H9 (cell line): ENCODE measurements at regions not wholly inside any gene's neighbourhood (a gene's known extent, or its start where the extent isn't known, plus 50 kb on each side); places are given as distances from the start of the nearest gene placed in this dataset.

ENCODE experiments used
- DNase-seq: peaks from one replicate; pipeline ENCODE4 v3.0.0-alpha.2; 2017
- H2AFZ ChIP-seq: one replicate; pipeline ENCODE4 v1.6.1; 2013; ENCODE audit warnings: mild to moderate bottlenecking, low read length, control low read depth, moderate library complexity
- H2AK5ac ChIP-seq: 2 replicates; pipeline ENCODE4 v1.6.1; 2013; ENCODE audit warnings: low read length, control low read depth, mixed read lengths; ENCODE audit not compliant: insufficient read length
- H2BK120ac ChIP-seq: one replicate; pipeline ENCODE4 v1.6.1; 2013; ENCODE audit warnings: low read depth, mild to moderate bottlenecking, low read length, control low read depth, inconsistent platforms; ENCODE audit not compliant: poor library complexity, severe bottlenecking
- H2BK12ac ChIP-seq: 2 replicates; pipeline ENCODE4 v1.6.1; 2013; ENCODE audit warnings: low read length, control low read depth, mixed read lengths, low read depth; ENCODE audit not compliant: insufficient read length
- H2BK15ac ChIP-seq: 2 replicates; pipeline ENCODE4 v1.6.1; 2013; ENCODE audit warnings: low read depth, low read length, control low read depth
- H2BK20ac ChIP-seq: one replicate; pipeline ENCODE4 v1.6.1; 2013; ENCODE audit warnings: low read depth, mild to moderate bottlenecking, low read length, control low read depth, inconsistent platforms; ENCODE audit not compliant: poor library complexity, severe bottlenecking
- H2BK5ac ChIP-seq: 2 replicates; pipeline ENCODE4 v1.6.1; 2013; ENCODE audit warnings: low read length, control low read depth, mixed read lengths; ENCODE audit not compliant: insufficient read length
- H3K14ac ChIP-seq: 2 replicates; pipeline ENCODE4 v1.6.1; 2013; ENCODE audit warnings: low read length, control low read depth; ENCODE audit not compliant: insufficient read depth
- H3K18ac ChIP-seq: 2 replicates; pipeline ENCODE4 v1.6.1; 2013; ENCODE audit warnings: low read depth, mild to moderate bottlenecking, mixed read lengths, low read length, control low read depth; ENCODE audit not compliant: insufficient read length
- H3K23ac ChIP-seq: 2 replicates; pipeline ENCODE4 v1.6.1; 2013; ENCODE audit warnings: low read length, control low read depth, mixed read lengths, low read depth; ENCODE audit not compliant: insufficient read length
- H3K23me2 ChIP-seq: 2 replicates; pipeline ENCODE4 v1.6.1; 2013; ENCODE audit warnings: low read depth, mild to moderate bottlenecking, mixed read lengths, low read length, control low read depth; ENCODE audit not compliant: insufficient read length, poor library complexity, severe bottlenecking
- H3K27ac ChIP-seq: 2 replicates; pipeline ENCODE4 v1.5.1; 2013; ENCODE audit warnings: low read length, control low read depth, mixed read lengths, low read depth; ENCODE audit not compliant: insufficient read length
- H3K27me3 ChIP-seq: 2 replicates; pipeline ENCODE4 v1.6.1; 2013; ENCODE audit warnings: low read length, control low read depth, inconsistent platforms; ENCODE audit not compliant: insufficient read depth
- H3K4ac ChIP-seq: 2 replicates; pipeline ENCODE4 v1.6.1; 2013; ENCODE audit warnings: low read depth, mild to moderate bottlenecking, control low read depth, inconsistent platforms, low read length, moderate library complexity
- H3K4me1 ChIP-seq: 2 replicates; pipeline ENCODE4 v1.6.1; 2013; ENCODE audit warnings: low read length, control low read depth, inconsistent platforms; ENCODE audit not compliant: insufficient read depth
- H3K4me2 ChIP-seq: 2 replicates; pipeline ENCODE4 v1.6.1; 2013; ENCODE audit warnings: low read length, control low read depth, mixed read lengths; ENCODE audit not compliant: insufficient read length, insufficient read depth
- H3K56ac ChIP-seq: 2 replicates; pipeline ENCODE4 v1.6.1; 2013; ENCODE audit warnings: low read depth, mild to moderate bottlenecking, mixed read lengths, low read length, control low read depth; ENCODE audit not compliant: insufficient read length
- H3K79me1 ChIP-seq: 2 replicates; pipeline ENCODE4 v1.6.1; 2013; ENCODE audit warnings: low read depth, mild to moderate bottlenecking, moderate library complexity, low read length, control low read depth, inconsistent platforms; ENCODE audit not compliant: insufficient read depth, poor library complexity, severe bottlenecking
- H3K79me2 ChIP-seq: 2 replicates; pipeline ENCODE4 v1.6.1; 2013; ENCODE audit warnings: low read length, control low read depth, inconsistent platforms; ENCODE audit not compliant: insufficient read depth
- H3K9ac ChIP-seq: 2 replicates; pipeline ENCODE4 v1.6.1; 2013; ENCODE audit warnings: low read length, control low read depth, mixed read lengths; ENCODE audit not compliant: insufficient read length; ENCODE audit errors: extremely low read depth
- H3K9me3 ChIP-seq: one replicate; pipeline ENCODE4 v1.6.1; 2013; ENCODE audit warnings: low read depth, low read length, inconsistent platforms; ENCODE audit not compliant: control insufficient read depth
- H3T11ph ChIP-seq: one replicate; pipeline ENCODE4 v1.6.1; 2013; ENCODE audit warnings: mild to moderate bottlenecking, low read length, control low read depth, inconsistent platforms
- H4K20me1 ChIP-seq: one replicate; pipeline ENCODE4 v1.6.1; 2013; ENCODE audit not compliant: control insufficient read depth, insufficient read length, insufficient read depth
- H4K5ac ChIP-seq: 2 replicates; pipeline ENCODE4 v1.6.1; 2013; ENCODE audit warnings: low read depth, mild to moderate bottlenecking, mixed read lengths, low read length, control low read depth; ENCODE audit not compliant: insufficient read length
- H4K8ac ChIP-seq: replicated peaks from 2 replicates; pipeline ENCODE4 v1.6.1; 2013; ENCODE audit warnings: low read length, control low read depth, mixed read lengths, low read depth; ENCODE audit not compliant: insufficient read length
- H4K91ac ChIP-seq: 2 replicates; pipeline ENCODE4 v1.6.1; 2013; ENCODE audit warnings: low read depth, mild to moderate bottlenecking, moderate library complexity, mixed read lengths, low read length, control low read depth; ENCODE audit not compliant: insufficient read length
- H3K27ac Mint-ChIP-seq, 3 experiments: 2 replicates in 2 of 3; 3 replicates in 1 of 3; pipeline ENCODE4 v1.8.0; 2020 to 2021; ENCODE audit warnings: mixed read lengths in 3 of 3, mild to moderate bottlenecking in 1 of 3, moderate library complexity in 1 of 3
- H3K27me3 Mint-ChIP-seq: 2 replicates; pipeline ENCODE4 v1.8.0; 2021; ENCODE audit warnings: low read depth, mild to moderate bottlenecking, moderate library complexity, mixed read lengths
- H3K36me3 Mint-ChIP-seq, 3 experiments: 2 replicates in 2 of 3; 3 replicates in 1 of 3; pipeline ENCODE4 v1.8.0; 2020 to 2021; ENCODE audit warnings: low read depth in 3 of 3, mixed read lengths in 3 of 3; ENCODE audit not compliant: insufficient read depth in 1 of 3
- H3K4me1 Mint-ChIP-seq, 2 experiments: 2 replicates each; pipeline ENCODE4 v1.8.0; 2020; ENCODE audit warnings: mixed read lengths in 2 of 2
- H3K4me3 Mint-ChIP-seq, 2 experiments: 2 replicates in 1 of 2; 3 replicates in 1 of 2; pipeline ENCODE4 v1.8.0; 2020 to 2021; ENCODE audit warnings: mild to moderate bottlenecking in 2 of 2, mixed read lengths in 2 of 2, moderate library complexity in 1 of 2
- H3K9me3 Mint-ChIP-seq, 2 experiments: 2 replicates in 1 of 2; 3 replicates in 1 of 2; pipeline ENCODE4 v1.8.0; 2020; ENCODE audit warnings: mild to moderate bottlenecking in 2 of 2, mixed read lengths in 2 of 2, moderate library complexity in 1 of 2
- WGBS: extraction: QIAGEN DNeasy Blood & Tissue Kit; methylation state at CpG from one replicate; pipeline ENCODE4 v1.1.7; 2013; ENCODE audit warnings: missing lambda C conversion rate, low lambda C conversion rate, mixed read lengths; ENCODE audit not compliant: insufficient read length; ENCODE audit errors: extremely low coverage; 5-methylcytosine and 5-hydroxymethylcytosine counted together
- TF ChIP-seq, protein P1 (sequence below): fragments of 200-600 bp; sonication (generic); conservative IDR thresholded peaks from 3 replicates; pipeline ENCODE4 v1.8.0; 2021; ENCODE audit warnings: antibody characterized with exemption, mild to moderate bottlenecking

GRCh38 chr5:3344671-3345070 is 251.0 kb upstream of the IRX1 start:
- no peaks in the 10 kb centered on the region for H3K27me3 ChIP-seq
- H3K23ac ChIP-seq = no peak overlapping the region
- no peak overlapping the region for H3K27ac Mint-ChIP-seq
- H3K9me3 ChIP-seq = no peaks in the 10 kb centered on the region
- H3K27ac ChIP-seq = no peak overlapping the region
- H3K4me3 Mint-ChIP-seq = no peak overlapping the region; a peak in 1 of 5 replicates
- H2AFZ ChIP-seq = no peak overlapping the region
- TF ChIP-seq, protein P1, sequence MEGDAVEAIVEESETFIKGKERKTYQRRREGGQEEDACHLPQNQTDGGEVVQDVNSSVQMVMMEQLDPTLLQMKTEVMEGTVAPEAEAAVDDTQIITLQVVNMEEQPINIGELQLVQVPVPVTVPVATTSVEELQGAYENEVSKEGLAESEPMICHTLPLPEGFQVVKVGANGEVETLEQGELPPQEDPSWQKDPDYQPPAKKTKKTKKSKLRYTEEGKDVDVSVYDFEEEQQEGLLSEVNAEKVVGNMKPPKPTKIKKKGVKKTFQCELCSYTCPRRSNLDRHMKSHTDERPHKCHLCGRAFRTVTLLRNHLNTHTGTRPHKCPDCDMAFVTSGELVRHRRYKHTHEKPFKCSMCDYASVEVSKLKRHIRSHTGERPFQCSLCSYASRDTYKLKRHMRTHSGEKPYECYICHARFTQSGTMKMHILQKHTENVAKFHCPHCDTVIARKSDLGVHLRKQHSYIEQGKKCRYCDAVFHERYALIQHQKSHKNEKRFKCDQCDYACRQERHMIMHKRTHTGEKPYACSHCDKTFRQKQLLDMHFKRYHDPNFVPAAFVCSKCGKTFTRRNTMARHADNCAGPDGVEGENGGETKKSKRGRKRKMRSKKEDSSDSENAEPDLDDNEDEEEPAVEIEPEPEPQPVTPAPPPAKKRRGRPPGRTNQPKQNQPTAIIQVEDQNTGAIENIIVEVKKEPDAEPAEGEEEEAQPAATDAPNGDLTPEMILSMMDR = no peak
- H2BK12ac ChIP-seq = no peak overlapping the region
- H2BK120ac ChIP-seq = no peak overlapping the region
- peaks cover 3% of the 10 kb centered on the region for H3K27me3 Mint-ChIP-seq
- H3K36me3 Mint-ChIP-seq = peaks cover 0 to 4% (median 0%) of the 10 kb centered on the region in 3 experiments; a peak in 1 of 7 replicates
- no peaks in the 10 kb centered on the region for H3K4me1 ChIP-seq
- no peak overlapping the region for H3K18ac ChIP-seq
- no peak overlapping the region for H2BK15ac ChIP-seq
- no peak overlapping the region for H4K91ac ChIP-seq
- H3K79me2 ChIP-seq = no peaks in the 10 kb centered on the region
- H3K14ac ChIP-seq = no peak overlapping the region
- H3K79me1 ChIP-seq = no peaks in the 10 kb centered on the region
- no peaks in the 10 kb centered on the region for H4K20me1 ChIP-seq
- H2BK20ac ChIP-seq = no peak overlapping the region
- peaks cover 11% of the 10 kb centered on the region in 2 experiments; a peak in 3 of 4 replicates for H3K4me1 Mint-ChIP-seq
- no peak overlapping the region for H3K4me2 ChIP-seq
- H3K4ac ChIP-seq = no peak overlapping the region
- no peak overlapping the region for H3T11ph ChIP-seq
- no CpG with 5 or more reads among the region's 11 CpGs for WGBS
- no peak overlapping the region for H2AK5ac ChIP-seq
- DNase-seq = no peak
- no peak overlapping the region for H4K5ac ChIP-seq
- H2BK5ac ChIP-seq = no peak overlapping the region
- no peak overlapping the region for H3K56ac ChIP-seq
- H3K9ac ChIP-seq = no peak overlapping the region
- H4K8ac ChIP-seq = no peak overlapping the region
- no peaks in the 10 kb centered on the region for H3K23me2 ChIP-seq
- H3K9me3 Mint-ChIP-seq = 0 out of 5 replicates have a peak, but pooled peaks cover 0 to 3% of the 10 kb centered on the region in 2 experiments
